ENCODE measurements at regions not wholly inside any gene's neighbourhood (a gene's known extent, or its start where the extent isn't known, plus 50 kb on each side); places are given as distances from the start of the nearest gene placed in this dataset.

GRCh38 chr11:24122291-24122690 is 374.6 kb upstream of the LUZP2 start:
- Histone ChIP-seq H3K4me1 (ENCODE audit: control insufficient read depth in 1 of 2, extremely low read depth in 1 of 2, insufficient read depth in 2 of 2, low read length in 2 of 2) (no peaks in the 10 kb centered on the region), H3K9me3 (no peaks in the 10 kb centered on the region), H3K27ac (ENCODE audit: low read length) (no peak overlapping the region), H3K36me3 (ENCODE audit: control insufficient read depth in 2 of 2, extremely low read depth in 1 of 2, insufficient read depth in 1 of 2, low read length in 1 of 2) (no peaks in the 10 kb centered on the region), H3K4me3 (ENCODE audit: control insufficient read depth in 1 of 2, extremely low read depth in 1 of 2, low read length in 1 of 2) (no peak overlapping the region), H3K27me3 (replicated peaks in 1 of 2; ENCODE audit: control insufficient read depth in 2 of 2, extremely low read depth in 1 of 2, insufficient read depth in 2 of 2, low read length in 1 of 2) (no peaks in the 10 kb centered on the region)
- no peak for ATAC-seq (replicated peaks in 1 of 4)
- CTCF ChIA-PET, result no interaction called here
- no peak overlapping the region for H3K4me3 Mint-ChIP-seq
- no peaks in the 10 kb centered on the region for H3K27me3 Mint-ChIP-seq
- peaks cover 3 to 15% (median 11%) of the 10 kb centered on the region in 3 donors for H3K9me3 Mint-ChIP-seq
- no CpG with 5 or more reads among the region's 3 CpGs for WGBS (ENCODE audit: insufficient coverage)
- H3K4me1 Mint-ChIP-seq, result no peaks in the 10 kb centered on the region
- no peaks in the 10 kb centered on the region for H3K36me3 Mint-ChIP-seq
- H3K27ac Mint-ChIP-seq, result no peak overlapping the region
- POLR2A ChIA-PET, result no interaction called here
- DNase-seq, result no peak

GRCh38 chr11:24124876-24125275 is 372.0 kb upstream of the LUZP2 start:
- H3K36me3 Mint-ChIP-seq, result no peaks in the 10 kb centered on the region
- H3K9me3 Mint-ChIP-seq, result peaks cover 13 to 23% (median 15%) of the 10 kb centered on the region in 3 donors
- DNase-seq (no peak), ATAC-seq (replicated peaks in 1 of 4) (no peak)
- H3K27ac Mint-ChIP-seq, result no peak overlapping the region
- Histone ChIP-seq H3K27ac (ENCODE audit: low read length) (no peak overlapping the region), H3K4me3 (ENCODE audit: control insufficient read depth in 1 of 2, extremely low read depth in 1 of 2, low read length in 1 of 2) (no peak overlapping the region), H3K4me1 (ENCODE audit: control insufficient read depth in 1 of 2, extremely low read depth in 1 of 2, insufficient read depth in 2 of 2, low read length in 2 of 2) (no peaks in the 10 kb centered on the region), H3K36me3 (ENCODE audit: control insufficient read depth in 2 of 2, extremely low read depth in 1 of 2, insufficient read depth in 1 of 2, low read length in 1 of 2) (no peaks in the 10 kb centered on the region), H3K9me3 (no peaks in the 10 kb centered on the region), H3K27me3 (replicated peaks in 1 of 2; ENCODE audit: control insufficient read depth in 2 of 2, extremely low read depth in 1 of 2, insufficient read depth in 2 of 2, low read length in 1 of 2) (no peaks in the 10 kb centered on the region)
- CTCF ChIA-PET, result no interaction called here
- no peak overlapping the region for H3K4me3 Mint-ChIP-seq
- no peaks in the 10 kb centered on the region for H3K4me1 Mint-ChIP-seq
- POLR2A ChIA-PET, result no interaction called here
- H3K27me3 Mint-ChIP-seq, result no peaks in the 10 kb centered on the region
- no CpG with 5 or more reads among the region's 4 CpGs for WGBS (ENCODE audit: insufficient coverage)

- Histone ChIP-seq H3K27me3 (replicated peaks in 1 of 2; ENCODE audit: control insufficient read depth in 2 of 2, extremely low read depth in 1 of 2, insufficient read depth in 2 of 2, low read length in 1 of 2) (no peaks in the 10 kb centered on the region), H3K4me3 (ENCODE audit: control insufficient read depth in 1 of 2, extremely low read depth in 1 of 2, low read length in 1 of 2) (no peak overlapping the region), H3K9me3 (no peaks in the 10 kb centered on the region), H3K27ac (ENCODE audit: low read length) (no peak overlapping the region), H3K4me1 (ENCODE audit: control insufficient read depth in 1 of 2, extremely low read depth in 1 of 2, insufficient read depth in 2 of 2, low read length in 2 of 2) (no peaks in the 10 kb centered on the region), H3K36me3 (ENCODE audit: control insufficient read depth in 2 of 2, extremely low read depth in 1 of 2, insufficient read depth in 1 of 2, low read length in 1 of 2) (no peaks in the 10 kb centered on the region)
- Mint-ChIP-seq H3K4me1 (no peaks in the 10 kb centered on the region), H3K36me3 (no peaks in the 10 kb centered on the region), H3K9me3 (peaks cover 18 to 31% (median 19%) of the 10 kb centered on the region in 3 donors), H3K27me3 (no peaks in the 10 kb centered on the region), H3K27ac (no peak overlapping the region), H3K4me3 (no peak overlapping the region)
- DNase-seq (no peak), ATAC-seq (replicated peaks in 1 of 4) (no peak)
- CTCF ChIA-PET, result no interaction called here
- WGBS (ENCODE audit: insufficient coverage), result 85% methylated on average over 7 of the region's 8 CpGs
- POLR2A ChIA-PET, result no interaction called here
These were observed 365.2 kb upstream of the LUZP2 start for GRCh38 chr11:24131698-24132097.

GRCh38 chr11:24132471-24132870 is 364.4 kb upstream of the LUZP2 start:
- Mint-ChIP-seq H3K4me1 (no peaks in the 10 kb centered on the region), H3K9me3 (peaks cover 17 to 31% (median 18%) of the 10 kb centered on the region in 3 donors), H3K27me3 (no peaks in the 10 kb centered on the region), H3K4me3 (no peak overlapping the region), H3K27ac (no peak overlapping the region), H3K36me3 (no peaks in the 10 kb centered on the region)
- H3K9me3 ChIP-seq, result no peaks in the 10 kb centered on the region
- no CpG with 5 or more reads among the region's 1 CpG for WGBS (ENCODE audit: insufficient coverage)
- ChIA-PET CTCF (no interaction called here), POLR2A (no interaction called here)
- H3K4me3 ChIP-seq (ENCODE audit: control insufficient read depth in 1 of 2, extremely low read depth in 1 of 2, low read length in 1 of 2), result no peak overlapping the region
- DNase-seq (no peak), ATAC-seq (replicated peaks in 1 of 4) (no peak)
- no peaks in the 10 kb centered on the region for H3K36me3 ChIP-seq (ENCODE audit: control insufficient read depth in 2 of 2, extremely low read depth in 1 of 2, insufficient read depth in 1 of 2, low read length in 1 of 2)
- no peaks in the 10 kb centered on the region for H3K4me1 ChIP-seq (ENCODE audit: control insufficient read depth in 1 of 2, extremely low read depth in 1 of 2, insufficient read depth in 2 of 2, low read length in 2 of 2)
- no peak overlapping the region for H3K27ac ChIP-seq (ENCODE audit: low read length)
- H3K27me3 ChIP-seq (replicated peaks in 1 of 2; ENCODE audit: control insufficient read depth in 2 of 2, extremely low read depth in 1 of 2, insufficient read depth in 2 of 2, low read length in 1 of 2), result no peaks in the 10 kb centered on the region

GRCh38 chr11:24134879-24135589 is 361.8 kb upstream of the LUZP2 start:
- Histone ChIP-seq H3K9me3 (no peaks in the 10 kb centered on the region), H3K27ac (ENCODE audit: low read length) (no peak overlapping the region), H3K36me3 (ENCODE audit: control insufficient read depth in 2 of 2, extremely low read depth in 1 of 2, insufficient read depth in 1 of 2, low read length in 1 of 2) (no peaks in the 10 kb centered on the region), H3K4me3 (ENCODE audit: control insufficient read depth in 1 of 2, extremely low read depth in 1 of 2, low read length in 1 of 2) (no peak overlapping the region), H3K27me3 (replicated peaks in 1 of 2; ENCODE audit: control insufficient read depth in 2 of 2, extremely low read depth in 1 of 2, insufficient read depth in 2 of 2, low read length in 1 of 2) (no peaks in the 10 kb centered on the region), H3K4me1 (ENCODE audit: control insufficient read depth in 1 of 2, extremely low read depth in 1 of 2, insufficient read depth in 2 of 2, low read length in 2 of 2) (no peaks in the 10 kb centered on the region)
- CTCF ChIA-PET, result no interaction called here
- POLR2A ChIA-PET, result no interaction called here
- no peak overlapping the region for H3K4me3 Mint-ChIP-seq
- H3K4me1 Mint-ChIP-seq, result no peaks in the 10 kb centered on the region
- H3K27me3 Mint-ChIP-seq, result no peaks in the 10 kb centered on the region
- H3K36me3 Mint-ChIP-seq, result no peaks in the 10 kb centered on the region
- peaks cover 9 to 19% (median 14%) of the 10 kb centered on the region in 3 donors for H3K9me3 Mint-ChIP-seq
- ATAC-seq (replicated peaks in 1 of 4) (no peak), DNase-seq (no peak)
- H3K27ac Mint-ChIP-seq, result no peak overlapping the region

GRCh38 chr11:24142062-24142461 is 354.8 kb upstream of the LUZP2 start:
- no peaks in the 10 kb centered on the region for H3K4me1 Mint-ChIP-seq
- no peak overlapping the region for H3K27ac ChIP-seq (ENCODE audit: low read length)
- no peak overlapping the region for H3K4me3 Mint-ChIP-seq
- CTCF ChIA-PET, result no interaction called here
- no CpG with 5 or more reads among the region's 4 CpGs for WGBS (ENCODE audit: insufficient coverage)
- no peak overlapping the region for H3K27ac Mint-ChIP-seq
- no peaks in the 10 kb centered on the region for H3K27me3 ChIP-seq (replicated peaks in 1 of 2; ENCODE audit: control insufficient read depth in 2 of 2, extremely low read depth in 1 of 2, insufficient read depth in 2 of 2, low read length in 1 of 2)
- H3K36me3 Mint-ChIP-seq, result no peaks in the 10 kb centered on the region
- DNase-seq (no peak), ATAC-seq (replicated peaks in 1 of 4) (no peak)
- no peak overlapping the region for H3K4me3 ChIP-seq (ENCODE audit: control insufficient read depth in 1 of 2, extremely low read depth in 1 of 2, low read length in 1 of 2)
- H3K36me3 ChIP-seq (ENCODE audit: control insufficient read depth in 2 of 2, extremely low read depth in 1 of 2, insufficient read depth in 1 of 2, low read length in 1 of 2), result no peaks in the 10 kb centered on the region
- H3K4me1 ChIP-seq (ENCODE audit: control insufficient read depth in 1 of 2, extremely low read depth in 1 of 2, insufficient read depth in 2 of 2, low read length in 2 of 2), result no peaks in the 10 kb centered on the region
- POLR2A ChIA-PET, result no interaction called here
- no peaks in the 10 kb centered on the region for H3K9me3 ChIP-seq
- H3K9me3 Mint-ChIP-seq, result peaks cover 1 to 11% (median 4%) of the 10 kb centered on the region in 3 donors
- no peaks in the 10 kb centered on the region for H3K27me3 Mint-ChIP-seq

- Mint-ChIP-seq H3K4me3 (no peak overlapping the region), H3K36me3 (no peaks in the 10 kb centered on the region), H3K27ac (no peak overlapping the region), H3K9me3 (peaks cover 6 to 24% (median 10%) of the 10 kb centered on the region in 3 donors), H3K27me3 (no peaks in the 10 kb centered on the region), H3K4me1 (no peaks in the 10 kb centered on the region)
- ATAC-seq (replicated peaks in 1 of 4) (no peak), DNase-seq (no peak)
- ChIA-PET POLR2A (no interaction called here), CTCF (no interaction called here)
- Histone ChIP-seq H3K9me3 (peaks cover 3% of the 10 kb centered on the region), H3K27ac (ENCODE audit: low read length) (no peak overlapping the region), H3K4me1 (ENCODE audit: control insufficient read depth in 1 of 2, extremely low read depth in 1 of 2, insufficient read depth in 2 of 2, low read length in 2 of 2) (no peaks in the 10 kb centered on the region), H3K4me3 (ENCODE audit: control insufficient read depth in 1 of 2, extremely low read depth in 1 of 2, low read length in 1 of 2) (no peak overlapping the region), H3K27me3 (replicated peaks in 1 of 2; ENCODE audit: control insufficient read depth in 2 of 2, extremely low read depth in 1 of 2, insufficient read depth in 2 of 2, low read length in 1 of 2) (no peaks in the 10 kb centered on the region), H3K36me3 (ENCODE audit: control insufficient read depth in 2 of 2, extremely low read depth in 1 of 2, insufficient read depth in 1 of 2, low read length in 1 of 2) (no peaks in the 10 kb centered on the region)
- no CpG with 5 or more reads among the region's 5 CpGs for WGBS (ENCODE audit: insufficient coverage)
These were observed 351.4 kb upstream of the LUZP2 start for GRCh38 chr11:24145411-24145810.
